Astrocyte (in vitro differentiated cells and primary cell): ENCODE measurements at regions not wholly inside any gene's neighbourhood (a gene's known extent, or its start where the extent isn't known, plus 50 kb on each side); places are given as distances from the start of the nearest gene placed in this dataset.

Experiments used
- CTCF ChIP-seq: IDR thresholded peaks from 2 replicates; pipeline ENCODE4 v1.5.1; 2011; ENCODE audit warnings: low read depth, mild to moderate bottlenecking, inconsistent platforms, low read length, moderate library complexity; ENCODE audit not compliant: insufficient read depth
- EZH2 ChIP-seq: IDR thresholded peaks from 2 replicates; pipeline ENCODE4 v1.6.1; 2012; ENCODE audit warnings: mild to moderate bottlenecking, low read length, inconsistent platforms; ENCODE audit not compliant: insufficient read depth

GRCh38 chr3:180330440-180330839, 271.5 kb upstream of the TTC14 start:
- TF ChIP-seq CTCF (no peak), EZH2 (no peak)
